HG03139 (cell line): ENCODE measurements at regions not wholly inside any gene's neighbourhood (a gene's known extent, or its start where the extent isn't known, plus 50 kb on each side); places are given as distances from the start of the nearest gene placed in this dataset.
"Not testable (repeated sequence)": the region's sequence is repeated elsewhere in the genome, so short reads cannot be mapped to it uniquely, and the experiment has no call there.

Source experiments
- ATAC-seq: cut with Tn5 transposase; IDR thresholded peaks from one replicate; pipeline ENCODE4 v1.9.1; 2021; ENCODE audit not compliant: unreplicated experiment

GRCh38 chr2:133871545-133872209 lies 303.4 kb upstream of the NCKAP5 start:
- no peak for ATAC-seq

DNA sequence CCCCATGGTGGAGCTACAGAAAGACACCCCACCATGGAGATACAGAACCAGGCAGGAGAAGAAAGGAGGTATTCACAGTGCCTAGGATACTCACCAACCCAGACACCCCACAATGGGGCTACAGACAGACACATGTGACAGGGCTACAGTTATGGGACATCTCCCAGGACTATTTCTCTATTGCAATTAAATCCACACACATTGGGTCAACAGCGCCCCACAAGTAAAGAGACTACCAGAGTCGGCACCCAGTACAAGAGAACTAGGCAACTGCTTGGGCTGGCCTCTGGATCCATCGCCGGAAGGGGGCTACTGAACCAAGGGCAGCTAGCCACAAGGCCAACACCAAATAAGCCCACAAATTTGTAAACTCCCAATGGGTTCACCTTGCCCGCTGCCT lies 310.1 kb upstream of the NCKAP5 start:
- no peak for ATAC-seq

- ATAC-seq, result no peak
Measured at GRCh38 chr2:133879703-133880102, 311.4 kb upstream of the NCKAP5 start.

DNA sequence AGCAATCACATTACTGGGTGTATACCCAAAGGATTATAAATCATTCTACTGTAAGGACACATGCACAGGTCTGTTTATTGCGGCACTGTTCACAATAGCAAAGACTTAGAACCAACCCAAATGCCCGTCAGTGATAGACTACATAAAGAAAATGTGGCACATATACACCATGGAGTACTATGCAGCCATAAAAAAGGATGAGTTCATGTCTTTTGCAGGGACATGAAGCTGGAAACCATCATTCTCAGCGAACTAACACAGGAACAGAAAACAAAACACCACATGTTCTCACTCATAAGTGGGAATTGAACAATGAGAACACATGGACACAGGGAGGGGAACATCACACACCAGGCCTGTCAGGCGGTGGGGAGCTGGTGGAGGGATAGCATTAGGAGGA lies 313.9 kb upstream of the NCKAP5 start:
- not testable (repeated sequence) for ATAC-seq

GRCh38 chr2:133884739-133885381 lies 316.6 kb upstream of the NCKAP5 start:
- no peak for ATAC-seq

GRCh38 chr2:133885847-133886246 lies 317.6 kb upstream of the NCKAP5 start:
- no peak for ATAC-seq

- peak; percentile 60 for ATAC-seq
Measured at GRCh38 chr2:133886735-133887675, 318.7 kb upstream of the NCKAP5 start.

GRCh38 chr2:133887676-133888040 lies 319.4 kb upstream of the NCKAP5 start:
- ATAC-seq, result no peak

DNA sequence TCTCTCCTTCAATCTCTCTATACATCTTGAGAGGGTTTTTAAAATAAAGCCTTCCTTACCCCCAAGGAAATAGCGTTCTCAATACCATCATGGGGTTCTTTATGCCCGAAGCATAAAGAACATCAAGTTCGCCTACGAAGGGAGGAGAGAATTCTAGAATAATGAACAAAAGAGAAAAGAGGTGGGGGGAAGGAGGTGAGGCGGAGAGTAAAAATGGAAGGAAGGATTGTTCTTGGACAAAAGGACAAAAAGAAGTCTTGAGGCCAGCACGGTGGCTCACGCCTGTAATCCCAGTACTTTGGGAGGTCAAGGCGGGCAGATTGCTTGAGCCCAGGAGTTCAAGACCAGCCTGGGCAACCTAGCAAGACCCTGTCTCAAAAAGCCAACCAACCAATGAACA lies 319.8 kb upstream of the NCKAP5 start:
- no peak for ATAC-seq

GRCh38 chr2:133888621-133889219 lies 320.5 kb upstream of the NCKAP5 start:
- no peak for ATAC-seq

- ATAC-seq, result no peak
Measured at GRCh38 chr2:133892352-133892913, 324.2 kb upstream of the NCKAP5 start.

GRCh38 chr2:133894429-133894828 lies 326.2 kb upstream of the NCKAP5 start:
- no peak for ATAC-seq

DNA sequence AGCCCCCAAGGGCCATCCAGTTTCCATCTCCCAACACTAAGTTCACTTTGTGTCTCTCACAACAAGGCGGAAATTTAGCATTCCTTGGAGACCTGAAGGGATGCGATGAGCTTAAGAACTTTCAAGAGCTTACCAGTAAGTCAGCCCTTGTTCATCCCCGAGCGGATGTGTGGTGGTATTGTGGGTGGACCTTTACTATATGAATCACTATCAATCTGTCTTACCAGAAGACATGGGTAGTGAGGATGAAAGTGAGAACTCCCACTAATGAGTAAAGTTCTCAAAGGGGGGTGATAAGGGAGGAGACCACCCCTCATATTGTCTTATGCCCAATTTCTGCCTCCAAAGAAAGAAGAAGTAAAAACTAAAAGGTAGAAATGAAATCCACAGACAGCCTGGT lies 329.6 kb upstream of the NCKAP5 start:
- not testable (repeated sequence) for ATAC-seq

DNA sequence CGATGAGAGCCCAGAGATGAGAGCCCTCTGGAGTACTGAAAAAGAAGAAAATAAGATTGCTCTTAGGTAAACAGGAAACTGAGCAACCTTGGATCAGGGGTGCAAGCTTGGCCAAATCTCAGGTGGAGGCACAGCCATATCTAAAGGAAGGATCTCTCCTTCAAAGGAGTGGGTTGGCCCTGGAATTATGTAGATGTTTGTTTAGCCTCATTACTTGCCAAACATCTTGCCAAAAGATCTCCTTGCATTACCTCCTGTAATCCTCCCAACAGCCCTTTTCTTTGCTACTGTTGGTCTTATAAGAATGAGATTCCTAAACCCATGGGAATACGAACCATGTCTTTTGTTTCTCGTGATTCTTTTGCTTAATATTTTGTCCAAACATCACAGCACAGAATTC lies 332.6 kb upstream of the NCKAP5 start:
- ATAC-seq, result no peak

- ATAC-seq, result no peak
Measured at GRCh38 chr2:133906396-133906795, 338.1 kb upstream of the NCKAP5 start.

GRCh38 chr2:133906926-133907325 lies 338.7 kb upstream of the NCKAP5 start:
- ATAC-seq, result no peak

- ATAC-seq, result no peak
Measured at GRCh38 chr2:133908171-133908570, 339.9 kb upstream of the NCKAP5 start.

DNA sequence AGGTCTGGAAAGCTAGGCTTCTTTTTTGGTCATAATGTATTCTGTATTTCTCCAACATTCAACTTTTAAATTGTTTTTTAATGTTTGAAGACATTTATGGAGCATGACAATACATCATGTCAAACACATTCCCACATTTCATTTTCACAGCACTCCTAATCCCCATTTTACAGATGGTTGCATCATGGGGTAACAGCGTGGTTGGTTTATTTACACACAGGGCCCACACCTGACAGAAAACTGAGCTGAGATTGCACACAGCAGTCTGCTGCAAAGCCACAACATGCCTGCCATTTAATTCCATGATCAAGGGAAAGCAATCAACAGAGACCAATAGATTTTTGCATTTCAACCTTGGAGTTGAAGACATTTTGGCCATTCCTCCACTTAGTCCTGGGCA lies 335.7 kb upstream of the MGAT5 start:
- no peak for ATAC-seq

GRCh38 chr2:133919285-133919684 lies 334.6 kb upstream of the MGAT5 start:
- ATAC-seq, result no peak

GRCh38 chr2:133927894-133928293 lies 326.0 kb upstream of the MGAT5 start:
- ATAC-seq, result no peak

DNA sequence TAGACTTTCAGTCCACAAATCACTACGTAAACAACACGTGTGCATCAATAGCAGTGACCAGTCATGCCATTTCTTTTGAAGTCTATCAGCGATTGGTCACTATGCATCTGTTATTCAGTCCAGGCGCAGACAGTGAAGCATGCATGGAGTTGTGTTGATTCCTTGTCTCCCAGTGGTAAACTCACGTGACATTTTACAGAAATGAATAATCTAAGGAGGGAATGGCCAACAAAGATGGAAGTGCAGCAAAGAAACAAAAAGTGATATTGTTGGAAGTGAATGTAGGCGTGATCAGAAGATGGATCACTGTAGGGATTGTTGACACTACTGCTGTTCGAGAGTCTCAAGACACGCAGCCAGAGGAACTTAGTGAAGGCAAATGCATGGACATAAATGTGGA lies 317.8 kb upstream of the MGAT5 start:
- ATAC-seq, result no peak
